ENCODE measurements at regions not wholly inside any gene's neighbourhood (a gene's known extent, or its start where the extent isn't known, plus 50 kb on each side); places are given as distances from the start of the nearest gene placed in this dataset.

DNA sequence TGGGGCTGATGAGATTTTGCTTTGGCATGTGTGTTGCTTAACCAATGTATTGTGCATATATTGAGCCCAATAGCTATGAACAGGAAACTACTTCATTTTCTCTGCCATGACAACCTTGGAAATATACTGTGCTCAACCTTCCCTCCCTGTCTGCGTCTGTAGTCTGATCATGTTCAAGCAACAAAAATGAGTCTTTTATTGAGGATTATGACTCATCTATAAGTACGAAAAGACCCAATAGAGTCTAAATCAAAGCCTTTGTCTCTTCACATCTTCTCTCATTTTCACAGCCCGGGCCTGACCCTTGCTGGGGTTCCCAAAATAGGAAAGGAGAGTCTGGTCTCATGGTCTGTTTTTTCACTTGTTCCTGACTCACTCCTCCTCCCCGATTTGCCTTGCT lies 158.2 kb downstream of the CAND1 start:
- no peak for DNase-seq (ENCODE audit: low read depth in 2 of 2)

GRCh38 chr12:67428431-67428830 lies 159.3 kb downstream of the CAND1 start:
- DNase-seq (ENCODE audit: low read depth in 2 of 2): no peak

DNA sequence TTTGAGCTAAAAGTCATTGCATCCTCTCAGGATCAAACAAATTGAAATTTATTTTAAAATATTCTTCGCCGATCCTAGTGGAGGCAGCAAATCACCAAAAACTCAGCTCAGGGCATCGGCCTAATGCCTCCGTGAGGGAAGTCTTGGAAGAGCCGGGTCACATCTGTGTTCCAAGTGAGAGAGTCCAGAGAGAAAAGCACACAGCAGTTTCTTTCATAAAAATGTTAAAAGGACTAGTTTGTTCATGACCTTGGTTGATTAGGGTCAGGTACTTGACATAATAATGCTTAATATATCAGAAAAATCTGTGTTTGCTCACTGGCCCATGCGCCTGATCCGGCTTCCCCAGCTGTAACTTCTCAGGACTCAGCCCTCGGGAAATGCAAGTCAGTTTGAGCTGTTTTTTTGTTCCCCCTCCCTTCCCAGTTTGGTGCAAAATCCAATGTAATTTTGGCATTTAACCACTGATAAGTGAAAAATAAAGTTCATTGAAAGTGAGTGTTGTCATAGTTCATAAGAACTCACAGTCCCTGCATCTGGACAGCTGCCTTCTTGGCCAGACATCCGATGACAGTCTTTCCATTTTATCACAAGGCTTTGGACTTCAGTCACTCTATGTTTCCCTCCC lies 161.7 kb downstream of the CAND1 start:
- DNase-seq (ENCODE audit: low read depth in 2 of 2): no peak

DNA sequence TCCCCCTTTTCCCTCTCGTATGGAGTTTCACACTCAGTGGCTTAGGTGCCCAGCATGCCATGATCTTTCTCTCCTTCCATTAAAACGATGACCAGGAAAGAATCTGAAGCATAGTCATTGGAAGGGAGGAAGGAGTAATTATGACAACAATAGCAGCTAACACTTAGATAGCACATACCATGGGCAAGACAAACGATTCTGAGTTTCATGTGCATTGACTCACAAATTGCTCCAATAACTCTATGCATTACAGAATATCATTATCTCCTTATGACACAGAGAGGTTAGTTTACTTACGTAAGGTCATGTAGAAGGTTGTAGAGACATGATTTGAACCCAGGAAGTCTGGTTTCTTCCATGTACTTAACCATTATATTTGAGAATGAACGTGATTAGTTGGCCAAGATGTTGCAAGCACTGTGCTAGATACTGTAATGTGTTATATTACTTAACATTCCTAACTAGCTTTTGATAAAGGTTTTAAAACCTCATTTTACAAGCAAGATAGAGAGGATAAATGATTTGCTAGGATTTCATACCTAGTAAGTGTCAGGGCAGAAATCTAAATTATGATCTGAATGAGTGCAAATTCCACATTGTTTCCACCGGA lies 162.4 kb downstream of the CAND1 start:
- DNase-seq (ENCODE audit: low read depth in 2 of 2): no peak

GRCh38 chr12:67433385-67434175 lies 164.4 kb downstream of the CAND1 start:
- no peak for DNase-seq (ENCODE audit: low read depth in 2 of 2)

- peak; percentile 89 to 90 for DNase-seq (ENCODE audit: low read depth in 2 of 2)
Measured at GRCh38 chr12:67434671-67435370, 165.7 kb downstream of the CAND1 start.

DNA sequence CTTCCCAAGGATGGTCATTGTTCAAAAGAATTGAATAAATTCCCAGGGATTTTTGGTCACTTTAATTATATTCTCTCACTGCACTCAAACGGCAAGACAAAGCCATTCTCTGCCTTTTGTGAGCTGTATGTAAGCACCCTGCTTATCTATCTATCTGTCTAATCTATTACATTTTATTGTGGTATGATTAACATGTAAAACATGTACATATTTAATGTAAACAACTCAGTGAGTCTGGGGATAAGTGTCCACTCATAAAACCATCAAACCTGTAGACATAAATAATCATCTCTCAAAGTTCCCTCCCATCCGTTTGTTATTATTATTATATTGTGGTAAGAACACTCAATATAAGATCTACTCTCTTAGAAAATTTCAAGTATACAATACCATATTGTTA lies 167.1 kb downstream of the CAND1 start:
- no peak for DNase-seq (ENCODE audit: low read depth in 2 of 2)

DNA sequence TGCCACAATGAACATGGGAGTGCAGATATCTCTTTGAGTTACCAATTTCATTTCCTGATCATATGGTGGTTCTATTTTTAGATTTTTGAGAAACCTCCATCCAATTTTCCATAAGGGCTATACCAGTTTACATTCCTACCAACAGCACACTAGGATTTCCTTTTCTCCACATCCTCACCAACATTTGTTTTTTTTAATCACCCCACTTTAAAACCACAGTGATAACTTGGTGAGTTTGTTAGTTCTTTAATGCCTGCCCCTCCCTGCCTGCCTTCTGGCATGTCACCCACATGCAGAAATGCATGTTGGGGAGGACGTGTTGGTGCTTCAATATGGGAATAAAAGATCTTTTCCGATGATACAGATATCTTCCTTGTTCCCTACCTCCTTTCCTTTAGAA lies 167.9 kb downstream of the CAND1 start:
- no peak for DNase-seq (ENCODE audit: low read depth in 2 of 2)

GRCh38 chr12:67439611-67440010 lies 170.5 kb downstream of the CAND1 start:
- no peak for DNase-seq (ENCODE audit: low read depth in 2 of 2)

DNA sequence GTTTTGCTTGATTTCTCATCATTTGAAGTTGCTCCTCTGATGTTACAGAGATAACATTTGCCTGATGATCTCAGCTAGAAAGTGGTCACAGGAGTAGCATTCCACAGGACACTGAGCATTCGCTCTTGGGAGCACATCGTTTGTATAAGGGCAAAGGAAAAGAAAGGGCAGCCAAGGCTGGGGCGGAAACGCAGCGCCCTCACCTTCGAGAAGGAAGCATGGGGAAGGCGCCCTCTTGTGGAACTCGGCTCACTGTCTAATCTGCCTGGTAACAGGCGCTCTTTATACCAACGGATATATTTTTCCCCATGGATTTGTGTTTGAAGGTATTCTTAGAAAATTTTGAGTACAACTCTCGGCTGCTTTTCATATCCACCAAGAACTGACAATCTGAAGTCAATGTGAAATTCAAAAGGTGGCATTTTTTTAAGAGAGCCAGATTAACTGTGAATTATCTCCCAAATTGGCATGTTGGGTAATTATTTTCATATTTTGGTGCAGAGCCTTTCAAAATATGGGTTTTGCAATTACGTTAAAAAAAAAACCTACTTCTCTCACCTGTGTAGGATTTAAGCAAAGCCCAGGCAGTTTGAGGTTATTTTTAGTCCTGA lies 172.7 kb downstream of the CAND1 start:
- DNase-seq (ENCODE audit: low read depth in 2 of 2): no peak

- DNase-seq (ENCODE audit: low read depth in 2 of 2): no peak
Measured at GRCh38 chr12:67442347-67442841, 173.2 kb downstream of the CAND1 start.

- DNase-seq (ENCODE audit: low read depth in 2 of 2): no peak
Measured at GRCh38 chr12:67442896-67443295, 173.7 kb downstream of the CAND1 start.

- no peak for DNase-seq (ENCODE audit: low read depth in 2 of 2)
Measured at GRCh38 chr12:67444542-67444941, 175.4 kb downstream of the CAND1 start.

- no peak for DNase-seq (ENCODE audit: low read depth in 2 of 2)
Measured at GRCh38 chr12:67446716-67447115, 177.6 kb downstream of the CAND1 start.

DNA sequence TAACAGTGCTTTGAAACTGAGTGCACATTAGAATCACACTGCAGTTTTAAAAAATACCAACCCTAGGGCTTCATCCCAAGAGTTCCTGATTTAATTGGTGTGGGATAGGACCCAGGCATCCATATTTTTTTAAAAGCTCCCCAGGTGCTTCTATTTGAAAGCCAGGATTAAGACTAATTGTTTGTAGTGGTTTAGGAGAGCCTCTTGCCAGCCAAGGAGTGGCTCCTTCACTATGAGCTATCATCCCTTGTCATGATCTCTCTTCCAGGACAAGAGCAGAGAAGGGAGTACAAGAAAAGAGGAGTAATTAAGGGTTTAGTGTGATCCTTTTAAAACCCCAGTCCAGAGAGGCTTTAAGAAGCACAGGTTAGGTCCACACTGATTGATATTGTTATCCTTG lies 178.0 kb downstream of the CAND1 start:
- no peak for DNase-seq (ENCODE audit: low read depth in 2 of 2)

- DNase-seq (ENCODE audit: low read depth in 2 of 2): no peak
Measured at GRCh38 chr12:67449591-67450052, 180.5 kb downstream of the CAND1 start.

DNA sequence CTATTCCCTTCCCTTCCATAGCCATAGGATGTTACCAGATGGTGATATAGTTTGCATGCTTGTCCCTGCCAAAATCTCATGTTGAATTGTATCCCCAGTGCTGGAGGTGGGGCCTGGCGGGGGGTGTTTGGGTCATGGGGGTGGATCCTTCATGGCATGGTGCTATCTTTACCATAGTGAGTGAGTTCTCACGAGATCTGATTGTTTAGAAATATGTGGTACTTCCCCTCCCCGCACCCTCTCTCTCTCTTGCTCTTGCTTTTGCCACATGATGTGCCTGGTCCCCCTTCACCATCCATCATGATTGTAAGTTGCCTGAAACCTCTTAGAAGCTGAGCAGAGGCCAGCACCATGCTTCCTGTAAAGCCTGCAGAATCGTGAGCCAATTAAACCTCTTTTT lies 181.3 kb downstream of the CAND1 start:
- DNase-seq (ENCODE audit: low read depth in 2 of 2): no peak

DNA sequence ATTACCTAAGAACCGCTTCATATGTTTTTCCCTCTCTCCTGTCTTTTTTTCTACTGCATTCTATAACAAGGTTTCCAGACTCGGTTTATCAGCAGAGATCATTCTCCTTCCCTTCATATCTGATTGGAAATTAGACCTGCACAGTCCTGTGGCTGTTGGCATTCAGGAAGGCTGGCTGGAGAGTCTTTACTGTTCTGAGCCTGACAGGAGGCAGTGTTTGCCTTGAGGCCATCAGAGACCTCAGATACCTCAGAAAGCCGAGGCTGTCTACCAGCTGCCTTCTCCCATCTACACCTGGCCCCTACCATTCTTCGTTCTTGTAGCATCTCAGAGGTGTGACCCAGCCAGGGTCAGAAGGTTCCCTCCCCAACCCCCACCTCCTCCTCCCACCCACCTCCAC lies 182.0 kb downstream of the CAND1 start:
- no peak for DNase-seq (ENCODE audit: low read depth in 2 of 2)

GRCh38 chr12:67452119-67452805 lies 183.1 kb downstream of the CAND1 start:
- no peak for DNase-seq (ENCODE audit: low read depth in 2 of 2)

DNA sequence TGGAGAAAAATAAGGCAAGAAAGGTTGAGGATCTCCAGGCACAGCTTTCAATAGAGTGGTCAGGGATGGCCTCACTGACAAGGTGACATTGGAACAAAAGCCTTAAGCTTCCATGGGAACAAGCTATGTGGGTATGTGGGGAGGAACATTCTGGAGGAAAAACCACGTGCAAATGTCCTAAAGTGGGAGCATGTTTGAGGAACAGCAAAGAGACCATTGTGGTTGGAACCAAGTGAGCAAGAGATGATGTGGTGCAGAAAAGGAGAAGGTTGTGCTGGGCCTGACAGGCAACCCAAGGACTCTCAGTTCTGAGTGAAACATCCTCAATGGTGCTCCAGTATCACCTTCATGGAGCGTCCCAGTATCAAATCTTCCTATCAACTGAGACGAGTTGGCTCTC lies 184.0 kb downstream of the CAND1 start:
- DNase-seq (ENCODE audit: low read depth in 2 of 2): no peak

GRCh38 chr12:67455236-67455635 lies 186.1 kb downstream of the CAND1 start:
- DNase-seq (ENCODE audit: low read depth in 2 of 2): no peak
